ENCODE measurements at regions not wholly inside any gene's neighbourhood (a gene's known extent, or its start where the extent isn't known, plus 50 kb on each side); places are given as distances from the start of the nearest gene placed in this dataset.

DNA sequence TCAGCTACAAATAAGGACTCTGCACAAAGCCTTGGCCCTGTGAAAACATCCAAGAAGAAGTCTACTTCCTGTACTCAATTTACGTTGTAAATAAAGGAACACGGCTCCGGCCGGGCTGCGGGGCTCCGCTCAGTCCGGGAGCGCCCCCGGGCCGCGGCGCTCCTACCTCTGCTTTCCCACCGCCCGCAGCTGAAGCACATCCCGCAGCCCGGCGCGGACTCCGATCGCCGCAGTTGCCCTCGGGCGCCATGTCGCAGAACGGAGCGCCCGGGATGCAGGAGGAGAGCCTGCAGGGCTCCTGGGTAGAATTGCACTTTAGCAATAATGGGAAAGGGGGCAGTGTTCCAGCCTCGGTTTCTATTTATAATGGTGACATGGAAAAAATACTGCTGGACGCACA lies 502.3 kb upstream of the FOXG1 start:
- Histone ChIP-seq H3K27me3 (ENCODE audit: control insufficient read depth, insufficient read depth, low read length) (no peaks in the 10 kb centered on the region), H3K4me3 (ENCODE audit: low read depth, low read length) (no peak overlapping the region), H3K9me3 (ENCODE audit: control insufficient read depth, insufficient read depth, low read length) (peaks cover 37% of the 10 kb centered on the region), H3K27ac (ENCODE audit: low read depth, low read length) (no peak overlapping the region)
- ChIA-PET CTCF (no interaction called here), POLR2A (no interaction called here)
- TF ChIP-seq, protein P1, sequence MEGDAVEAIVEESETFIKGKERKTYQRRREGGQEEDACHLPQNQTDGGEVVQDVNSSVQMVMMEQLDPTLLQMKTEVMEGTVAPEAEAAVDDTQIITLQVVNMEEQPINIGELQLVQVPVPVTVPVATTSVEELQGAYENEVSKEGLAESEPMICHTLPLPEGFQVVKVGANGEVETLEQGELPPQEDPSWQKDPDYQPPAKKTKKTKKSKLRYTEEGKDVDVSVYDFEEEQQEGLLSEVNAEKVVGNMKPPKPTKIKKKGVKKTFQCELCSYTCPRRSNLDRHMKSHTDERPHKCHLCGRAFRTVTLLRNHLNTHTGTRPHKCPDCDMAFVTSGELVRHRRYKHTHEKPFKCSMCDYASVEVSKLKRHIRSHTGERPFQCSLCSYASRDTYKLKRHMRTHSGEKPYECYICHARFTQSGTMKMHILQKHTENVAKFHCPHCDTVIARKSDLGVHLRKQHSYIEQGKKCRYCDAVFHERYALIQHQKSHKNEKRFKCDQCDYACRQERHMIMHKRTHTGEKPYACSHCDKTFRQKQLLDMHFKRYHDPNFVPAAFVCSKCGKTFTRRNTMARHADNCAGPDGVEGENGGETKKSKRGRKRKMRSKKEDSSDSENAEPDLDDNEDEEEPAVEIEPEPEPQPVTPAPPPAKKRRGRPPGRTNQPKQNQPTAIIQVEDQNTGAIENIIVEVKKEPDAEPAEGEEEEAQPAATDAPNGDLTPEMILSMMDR (IDR thresholded peaks at IDR 0.05; ENCODE audit: low read depth, low read length), result no peak
- no peak for DNase-seq (ENCODE audit: low read depth, low spot score)

DNA sequence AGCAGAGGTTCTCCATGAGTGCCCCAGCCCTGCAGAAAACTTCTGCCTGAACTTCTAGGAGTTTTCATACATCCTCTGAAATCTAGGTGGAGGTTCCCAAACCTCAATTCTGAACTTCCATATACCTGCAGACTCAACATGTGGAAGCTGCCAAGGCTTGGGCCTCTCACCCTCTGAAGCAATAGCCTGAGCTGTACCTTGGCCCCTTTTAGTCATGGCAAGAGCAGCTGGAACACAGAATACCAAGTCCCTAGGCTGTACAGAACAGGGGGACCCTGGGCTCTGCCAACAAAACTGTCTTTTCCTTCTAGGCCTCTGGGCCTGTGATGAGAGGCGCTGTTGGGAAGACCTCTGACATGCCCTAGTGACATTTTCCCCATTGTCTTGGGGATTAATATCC lies 494.3 kb upstream of the FOXG1 start:
- H3K4me3 ChIP-seq (ENCODE audit: low read depth, low read length), result no peak overlapping the region
- peaks cover 3% of the 10 kb centered on the region for H3K9me3 ChIP-seq (ENCODE audit: control insufficient read depth, insufficient read depth, low read length)
- no peak for DNase-seq (ENCODE audit: low read depth, low spot score)
- TF ChIP-seq, protein P1 (IDR thresholded peaks at IDR 0.05; ENCODE audit: low read depth, low read length), result no peak
- POLR2A ChIA-PET, result no interaction called here
- no peaks in the 10 kb centered on the region for H3K27me3 ChIP-seq (ENCODE audit: control insufficient read depth, insufficient read depth, low read length)
- no peak overlapping the region for H3K27ac ChIP-seq (ENCODE audit: low read depth, low read length)
- CTCF ChIA-PET, result no interaction called here

DNA sequence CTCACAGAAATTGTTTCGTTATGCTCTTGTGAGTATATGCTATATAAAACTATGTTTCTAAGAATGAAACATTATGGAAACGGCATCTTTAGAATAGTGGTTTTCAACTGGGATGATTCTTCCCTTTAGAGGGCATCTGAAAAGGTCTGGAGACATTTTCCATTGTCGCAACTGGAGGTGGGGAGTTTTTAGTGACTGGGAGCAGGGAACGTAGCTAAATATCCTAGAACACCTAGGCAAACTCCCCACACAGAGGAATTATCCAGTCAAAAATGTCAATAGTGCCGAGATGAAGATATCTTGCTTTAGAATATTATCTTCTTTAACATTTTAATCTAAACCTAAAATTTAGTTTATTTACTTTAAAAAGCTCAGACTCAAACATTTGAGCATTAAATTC lies 486.1 kb upstream of the FOXG1 start:
- Histone ChIP-seq H3K27me3 (ENCODE audit: control insufficient read depth, insufficient read depth, low read length) (no peaks in the 10 kb centered on the region), H3K27ac (ENCODE audit: low read depth, low read length) (no peak overlapping the region), H3K9me3 (ENCODE audit: control insufficient read depth, insufficient read depth, low read length) (peaks cover 3% of the 10 kb centered on the region), H3K4me3 (ENCODE audit: low read depth, low read length) (no peak overlapping the region)
- DNase-seq (ENCODE audit: low read depth, low spot score), result no peak
- CTCF ChIA-PET, result no interaction called here
- TF ChIP-seq, protein P1 (IDR thresholded peaks at IDR 0.05; ENCODE audit: low read depth, low read length), result no peak
- POLR2A ChIA-PET, result no interaction called here

GRCh38 chr14:28280997-28281598 lies 485.5 kb upstream of the FOXG1 start:
- DNase-seq (ENCODE audit: low read depth, low spot score), result no peak
- ChIA-PET POLR2A (no interaction called here), CTCF (no interaction called here)
- Histone ChIP-seq H3K9me3 (ENCODE audit: control insufficient read depth, insufficient read depth, low read length) (peaks cover 3% of the 10 kb centered on the region), H3K27me3 (ENCODE audit: control insufficient read depth, insufficient read depth, low read length) (no peaks in the 10 kb centered on the region), H3K4me3 (ENCODE audit: low read depth, low read length) (no peak overlapping the region), H3K27ac (ENCODE audit: low read depth, low read length) (no peak overlapping the region)
- TF ChIP-seq, protein P1 (IDR thresholded peaks at IDR 0.05; ENCODE audit: low read depth, low read length), result no peak

GRCh38 chr14:28284546-28285300 lies 481.9 kb upstream of the FOXG1 start:
- DNase-seq (ENCODE audit: low read depth, low spot score), result no peak
- ChIA-PET CTCF (no interaction called here), POLR2A (no interaction called here)
- H3K27me3 ChIP-seq (ENCODE audit: control insufficient read depth, insufficient read depth, low read length), result no peaks in the 10 kb centered on the region
- no peak overlapping the region for H3K27ac ChIP-seq (ENCODE audit: low read depth, low read length)
- no peaks in the 10 kb centered on the region for H3K9me3 ChIP-seq (ENCODE audit: control insufficient read depth, insufficient read depth, low read length)
- no peak overlapping the region for H3K4me3 ChIP-seq (ENCODE audit: low read depth, low read length)
- TF ChIP-seq, protein P1 (IDR thresholded peaks at IDR 0.05; ENCODE audit: low read depth, low read length), result no peak
